Keratinocyte (primary cell): ENCODE measurements at regions not wholly inside any gene's neighbourhood (a gene's known extent, or its start where the extent isn't known, plus 50 kb on each side); places are given as distances from the start of the nearest gene placed in this dataset.

ENCODE experiments used
- DNase-seq: peaks from one replicate; pipeline ENCODE4 v3.0.0-alpha.2; 2011; ENCODE audit warnings: low read depth, missing footprints, low spot score
- FAIRE-seq: peaks from 2 replicates; lab custom pipeline; 2011; peaks lifted over from hg19 to GRCh38; lab: Jason Lieb, UNC
- H2AFZ ChIP-seq: 2 replicates; pipeline ENCODE4 v1.6.0; 2012; ENCODE audit warnings: low read length, control low read depth, inconsistent platforms; ENCODE audit not compliant: control insufficient read depth
- H3K27ac ChIP-seq: 2 replicates; pipeline ENCODE4 v1.5.1; 2011; ENCODE audit warnings: low read length; ENCODE audit not compliant: control insufficient read depth, insufficient read depth
- H3K27me3 ChIP-seq: 3 replicates; pipeline ENCODE4 v1.6.0; 2011; ENCODE audit warnings: low read length; ENCODE audit not compliant: control insufficient read depth, insufficient read depth; ENCODE audit errors: extremely low read depth
- H3K36me3 ChIP-seq, 2 experiments: 2 replicates in 1 of 2; 3 replicates in 1 of 2; pipeline ENCODE4 v1.5.1; 2011; ENCODE audit warnings: low read length in 2 of 2, mild to moderate bottlenecking in 1 of 2; ENCODE audit not compliant: control insufficient read depth in 2 of 2, insufficient read depth in 2 of 2; ENCODE audit errors: extremely low read depth in 1 of 2
- H3K4me1 ChIP-seq: 3 replicates; pipeline ENCODE4 v1.5.1; 2011; ENCODE audit warnings: low read length; ENCODE audit not compliant: control insufficient read depth, insufficient read depth; ENCODE audit errors: extremely low read depth
- H3K4me2 ChIP-seq: 3 replicates; pipeline ENCODE4 v1.6.0; 2011; ENCODE audit warnings: low read depth, low read length; ENCODE audit not compliant: control insufficient read depth, insufficient read depth; ENCODE audit errors: extremely low read depth
- H3K4me3 ChIP-seq, 3 experiments: fragments of 200-600 bp in 1 of 3; sonication (generic) in 1 of 3; 2 replicates in 2 of 3; 3 replicates in 1 of 3; pipeline ENCODE4 v1.5.1; 2011 to 2016; ENCODE audit warnings: low read length in 3 of 3, mild to moderate bottlenecking in 3 of 3, control low read depth in 2 of 3, inconsistent platforms in 1 of 3, low read depth in 1 of 3, mixed read lengths in 1 of 3, mixed run types in 1 of 3, moderate library complexity in 1 of 3; ENCODE audit not compliant: control insufficient read depth in 2 of 3, insufficient read depth in 2 of 3; ENCODE audit errors: extremely low read depth in 1 of 3
- H3K79me2 ChIP-seq: 2 replicates; pipeline ENCODE4 v1.6.0; 2012; ENCODE audit warnings: low read length; ENCODE audit not compliant: control insufficient read depth, insufficient read depth
- H3K9ac ChIP-seq: 3 replicates; pipeline ENCODE4 v1.6.0; 2011; ENCODE audit warnings: low read length; ENCODE audit not compliant: control insufficient read depth, insufficient read depth; ENCODE audit errors: extremely low read depth
- H3K9me1 ChIP-seq: 3 replicates; pipeline ENCODE4 v1.6.0; 2011; ENCODE audit warnings: low read length; ENCODE audit not compliant: control insufficient read depth, insufficient read depth; ENCODE audit errors: extremely low read depth
- H3K9me3 ChIP-seq: 2 replicates; pipeline ENCODE4 v1.5.1; 2012; ENCODE audit warnings: low read depth, low read length; ENCODE audit not compliant: control insufficient read depth
- H4K20me1 ChIP-seq: 3 replicates; pipeline ENCODE4 v1.6.0; 2011; ENCODE audit warnings: low read length; ENCODE audit not compliant: control insufficient read depth, insufficient read depth; ENCODE audit errors: extremely low read depth
- CTCF ChIP-seq, 3 experiments: IDR thresholded peaks in 1 of 3; conservative IDR thresholded peaks in 1 of 3; optimal IDR thresholded peaks in 1 of 3; 2 replicates in 2 of 3; 3 replicates in 1 of 3; pipeline versions ENCODE3 to v1.5.1; 2011; ENCODE audit warnings: low read length in 3 of 3, mild to moderate bottlenecking in 3 of 3, moderate library complexity in 2 of 3, control low read depth in 1 of 3, inconsistent platforms in 1 of 3; ENCODE audit not compliant: insufficient read depth in 2 of 3; ENCODE audit errors: extremely low read depth in 1 of 3
- EZH2 ChIP-seq: IDR thresholded peaks from one replicate; pipeline ENCODE4 v1.6.1; 2012; ENCODE audit warnings: inconsistent platforms, mild to moderate bottlenecking, low read length, moderate library complexity
- dilution Hi-C: fragments of 300-500 bp; cut with MboI; formaldehyde crosslinking; loops from one replicate; pipeline ENCODE4 v1.7.0; 2020; ENCODE audit warnings: low sequenced_read_pairs; ENCODE audit not compliant: extremely low pct_ligation_motif_present

GRCh38 chr18:60172030-60172429, 200.5 kb downstream of the MC4R start:
- no peak overlapping the region for H3K27ac ChIP-seq
- DNase-seq (no peak), FAIRE-seq (no peak)
- no peak overlapping the region for H3K9ac ChIP-seq
- H2AFZ ChIP-seq, result no peak overlapping the region
- no peak overlapping the region for H3K4me2 ChIP-seq
- H3K4me3 ChIP-seq, result no peak overlapping the region
- H3K27me3 ChIP-seq, result no peaks in the 10 kb centered on the region
- TF ChIP-seq EZH2 (no peak), CTCF (optimal IDR thresholded peaks at IDR 0.05 in 1 of 3, IDR thresholded peaks at IDR 0.05 in 1 of 3, conservative IDR thresholded peaks at IDR 0.05 in 1 of 3; ENCODE audit: extremely low read depth in 1 of 3, insufficient read depth in 2 of 3, low read length in 3 of 3) (no peak)
- H3K9me1 ChIP-seq, result no peaks in the 10 kb centered on the region
- dilution Hi-C loops, result no loop called here
- H3K36me3 ChIP-seq, result no peaks in the 10 kb centered on the region
- H3K4me1 ChIP-seq, result no peaks in the 10 kb centered on the region
- no peaks in the 10 kb centered on the region for H3K79me2 ChIP-seq
- H3K9me3 ChIP-seq, result no peaks in the 10 kb centered on the region
- H4K20me1 ChIP-seq, result no peaks in the 10 kb centered on the region

- Histone ChIP-seq H3K9ac (no peak overlapping the region), H3K36me3 (no peaks in the 10 kb centered on the region), H2AFZ (no peak overlapping the region), H3K27ac (no peak overlapping the region), H3K9me1 (no peaks in the 10 kb centered on the region), H4K20me1 (no peaks in the 10 kb centered on the region), H3K4me3 (no peak overlapping the region), H3K9me3 (no peaks in the 10 kb centered on the region), H3K4me1 (no peaks in the 10 kb centered on the region), H3K4me2 (no peak overlapping the region), H3K79me2 (no peaks in the 10 kb centered on the region), H3K27me3 (no peaks in the 10 kb centered on the region)
- dilution Hi-C loops, result no loop called here
- DNase-seq (no peak), FAIRE-seq (no peak)
- TF ChIP-seq CTCF (optimal IDR thresholded peaks at IDR 0.05 in 1 of 3, IDR thresholded peaks at IDR 0.05 in 1 of 3, conservative IDR thresholded peaks at IDR 0.05 in 1 of 3; ENCODE audit: extremely low read depth in 1 of 3, insufficient read depth in 2 of 3, low read length in 3 of 3), result no peak
- TF ChIP-seq EZH2, result no peak
Observed at GRCh38 chr18:60163622-60164021, 209.0 kb downstream of the MC4R start.
